Upper lobe of left lung (tissue), 4 donors: ENCODE measurements at regions not wholly inside any gene's neighbourhood (a gene's known extent, or its start where the extent isn't known, plus 50 kb on each side); places are given as distances from the start of the nearest gene placed in this dataset.

ENCODE experiments used
- EP300 ChIP-seq, 4 donors: sonication (generic); formaldehyde crosslinking; IDR thresholded peaks; one replicate each; pipeline ENCODE4 v1.5.1; 2017; ENCODE audit warnings: antibody characterized with exemption in 4 of 4, control low read depth in 2 of 4
- POLR2A ChIP-seq, 4 donors: fragments of 450-650 bp; IDR thresholded peaks; one replicate each; pipeline ENCODE4 v1.5.1; 2016 to 2017; ENCODE audit warnings: antibody characterized with exemption in 4 of 4, mild to moderate bottlenecking in 2 of 4
- TF ChIP-seq, protein P1 (sequence below), 6 experiments: fragments of 450-650 bp in 4 of 6; fragments of 200-600 bp in 2 of 6; sonication (generic) in 2 of 6; IDR thresholded peaks; one replicate each; pipeline ENCODE4 v1.5.1; 2016 to 2019; ENCODE audit warnings: antibody characterized with exemption in 6 of 6

- TF ChIP-seq, protein P1, sequence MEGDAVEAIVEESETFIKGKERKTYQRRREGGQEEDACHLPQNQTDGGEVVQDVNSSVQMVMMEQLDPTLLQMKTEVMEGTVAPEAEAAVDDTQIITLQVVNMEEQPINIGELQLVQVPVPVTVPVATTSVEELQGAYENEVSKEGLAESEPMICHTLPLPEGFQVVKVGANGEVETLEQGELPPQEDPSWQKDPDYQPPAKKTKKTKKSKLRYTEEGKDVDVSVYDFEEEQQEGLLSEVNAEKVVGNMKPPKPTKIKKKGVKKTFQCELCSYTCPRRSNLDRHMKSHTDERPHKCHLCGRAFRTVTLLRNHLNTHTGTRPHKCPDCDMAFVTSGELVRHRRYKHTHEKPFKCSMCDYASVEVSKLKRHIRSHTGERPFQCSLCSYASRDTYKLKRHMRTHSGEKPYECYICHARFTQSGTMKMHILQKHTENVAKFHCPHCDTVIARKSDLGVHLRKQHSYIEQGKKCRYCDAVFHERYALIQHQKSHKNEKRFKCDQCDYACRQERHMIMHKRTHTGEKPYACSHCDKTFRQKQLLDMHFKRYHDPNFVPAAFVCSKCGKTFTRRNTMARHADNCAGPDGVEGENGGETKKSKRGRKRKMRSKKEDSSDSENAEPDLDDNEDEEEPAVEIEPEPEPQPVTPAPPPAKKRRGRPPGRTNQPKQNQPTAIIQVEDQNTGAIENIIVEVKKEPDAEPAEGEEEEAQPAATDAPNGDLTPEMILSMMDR (IDR thresholded peaks at IDR 0.05), result no peak
- TF ChIP-seq POLR2A (IDR thresholded peaks at IDR 0.05) (no peak), EP300 (IDR thresholded peaks at IDR 0.05) (no peak)
Observed at GRCh38 chr6:132004668-132005067, 53.5 kb upstream of the CCN2 start.
